Cardiac fibroblast (primary cell): ENCODE measurements at regions not wholly inside any gene's neighbourhood (a gene's known extent, or its start where the extent isn't known, plus 50 kb on each side); places are given as distances from the start of the nearest gene placed in this dataset.

ENCODE experiments used
- DNase-seq, 2 donors: peaks; one replicate each; pipeline versions ENCODE4 v3.0.0 to v3.0.0-alpha.2; 2010; ENCODE audit warnings: low read depth in 2 of 2
- H3K4me3 ChIP-seq, 2 donors: replicated peaks in 1 of 2; 1 replicate in 1 of 2; 2 replicates in 1 of 2; pipeline ENCODE4 v1.5.1; 2011; ENCODE audit warnings: low read depth in 2 of 2, low read length in 2 of 2, mild to moderate bottlenecking in 2 of 2, moderate library complexity in 1 of 2
- CTCF ChIP-seq: IDR thresholded peaks from one replicate; pipeline ENCODE4 v1.5.1; 2011; ENCODE audit warnings: low read depth, mild to moderate bottlenecking, low read length, inconsistent platforms

GRCh38 chr2:66034467-66034866, 400.5 kb upstream of the MEIS1 start:
- DNase-seq: no peak
- TF ChIP-seq CTCF: no peak
- H3K4me3 ChIP-seq: no peak overlapping the region

- no peak for DNase-seq
- H3K4me3 ChIP-seq: no peak overlapping the region
- TF ChIP-seq CTCF: no peak
Observed at GRCh38 chr2:66032226-66032775, 402.6 kb upstream of the MEIS1 start.

DNA sequence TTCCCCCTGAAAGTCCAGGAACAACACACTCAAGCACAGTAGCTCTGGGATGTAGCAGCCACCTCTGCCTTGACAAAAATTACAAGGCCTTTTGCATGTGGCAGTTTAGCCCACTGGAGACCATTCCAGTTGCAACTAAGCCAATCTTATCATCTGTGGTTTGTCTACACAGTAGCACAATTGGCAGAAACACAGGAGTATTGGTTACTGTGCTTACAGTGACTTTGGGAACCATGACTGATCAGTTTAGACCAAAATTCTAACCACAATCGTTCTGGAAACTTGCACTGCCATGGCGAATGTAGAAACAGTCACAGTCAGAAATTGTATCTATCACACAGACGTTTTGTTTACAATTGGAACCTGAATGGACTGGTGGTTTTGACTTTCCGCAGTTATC, 403.7 kb upstream of the MEIS1 start:
- no peak overlapping the region for H3K4me3 ChIP-seq
- DNase-seq: no peak
- no peak for TF ChIP-seq CTCF

GRCh38 chr2:66030553-66030952, 404.4 kb upstream of the MEIS1 start:
- no peak for TF ChIP-seq CTCF
- H3K4me3 ChIP-seq: no peak overlapping the region
- DNase-seq: no peak

GRCh38 chr2:66024391-66024790, 410.5 kb upstream of the MEIS1 start:
- no peak for TF ChIP-seq CTCF
- no peak for DNase-seq
- no peak overlapping the region for H3K4me3 ChIP-seq

DNA sequence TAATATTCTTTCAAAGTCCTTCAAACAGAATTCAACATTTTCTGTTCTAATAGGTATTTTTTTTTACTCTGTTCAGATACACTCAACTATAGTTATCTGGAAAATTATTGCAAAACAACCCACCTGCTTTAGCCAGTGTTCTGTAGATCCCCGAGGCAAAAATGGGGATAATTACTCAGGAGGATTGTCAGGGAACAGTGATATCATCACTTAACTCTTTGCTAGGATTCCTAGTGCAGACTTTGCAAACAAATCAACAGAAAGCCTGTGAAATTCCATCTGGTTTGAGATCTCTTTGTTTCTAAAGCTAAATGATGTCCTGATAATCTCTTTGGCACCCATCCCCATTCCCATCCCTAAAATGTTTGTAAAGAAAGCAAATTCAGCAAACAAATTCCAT, 413.6 kb upstream of the MEIS1 start:
- DNase-seq: no peak
- no peak for TF ChIP-seq CTCF
- no peak overlapping the region for H3K4me3 ChIP-seq

DNA sequence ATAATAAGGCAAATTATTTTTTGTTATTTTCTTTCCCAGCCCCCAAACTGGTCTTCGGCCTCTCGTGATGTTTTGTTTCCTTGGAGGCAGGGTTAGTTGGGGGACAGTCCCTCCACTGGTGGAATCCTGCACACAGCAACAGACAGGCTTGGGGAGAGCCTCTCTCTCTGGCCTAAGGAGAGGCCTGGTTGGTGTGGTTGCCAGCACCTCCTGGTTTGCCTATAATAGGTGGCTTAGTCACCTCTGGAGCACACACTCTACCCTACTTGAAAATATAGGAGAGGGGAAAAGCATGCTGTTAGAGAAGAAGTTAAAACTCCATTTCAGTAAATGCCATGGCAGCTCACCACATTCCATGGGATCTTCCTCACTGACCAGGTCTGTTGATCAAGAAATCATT, 417.2 kb upstream of the MEIS1 start:
- no peak for DNase-seq
- no peak for TF ChIP-seq CTCF
- H3K4me3 ChIP-seq: no peak overlapping the region
